AG04450 (cell line): ENCODE measurements at regions not wholly inside any gene's neighbourhood (a gene's known extent, or its start where the extent isn't known, plus 50 kb on each side); places are given as distances from the start of the nearest gene placed in this dataset.

ENCODE experiments used
- CTCF ChIA-PET: fragments of 300-600, 350-600 bp; formaldehyde crosslinking; extraction: SDS; loops from one replicate; lab custom pipeline; 2022; ENCODE audit warnings: antibody characterized with exemption, inconsistent platforms; lab: Charles Lee
- POLR2A ChIA-PET: fragments of 350-600 bp; formaldehyde crosslinking; extraction: SDS; loops from one replicate; lab custom pipeline; 2021; ENCODE audit warnings: antibody characterized with exemption, inconsistent platforms; lab: Yijun Ruan, JAX
- DNase-seq: peaks from one replicate; pipeline ENCODE4 v3.0.0-alpha.2; 2011; ENCODE audit warnings: low read depth, low spot score
- H3K27ac ChIP-seq: one replicate; pipeline ENCODE4 v1.5.1; 2012; ENCODE audit warnings: low read depth, low read length, control low read depth
- H3K27me3 ChIP-seq: one replicate; pipeline ENCODE4 v1.6.0; 2012; ENCODE audit warnings: low read length; ENCODE audit not compliant: control insufficient read depth, insufficient read depth
- H3K4me3 ChIP-seq: 2 replicates; pipeline ENCODE4 v1.5.1; 2011; ENCODE audit warnings: mild to moderate bottlenecking, low read depth, low read length, control low read depth
- H3K9me3 ChIP-seq: 2 replicates; pipeline ENCODE4 v1.5.1; 2012; ENCODE audit warnings: low read length; ENCODE audit not compliant: control insufficient read depth, insufficient read depth
- CTCF ChIP-seq: IDR thresholded peaks from 2 replicates; pipeline ENCODE4 v1.5.1; 2011; ENCODE audit warnings: low read depth, low read length, control low read depth, inconsistent platforms

- no peak overlapping the region for H3K27ac ChIP-seq
- H3K4me3 ChIP-seq = no peak overlapping the region
- ChIA-PET CTCF (interaction anchor here (1.8 kb wide), 1 partner anchor 20 kb away, joined by 4 read pairs; no protein-coding TSS in a partner anchor), POLR2A (no interaction called here)
- H3K9me3 ChIP-seq = peaks cover 4% of the 10 kb centered on the region
- no peak for TF ChIP-seq CTCF
- no peak for DNase-seq
- H3K27me3 ChIP-seq = peaks cover 37% of the 10 kb centered on the region
Observed at GRCh38 chr11:64428693-64429092, 69.7 kb downstream of the RPS6KA4 start.

GRCh38 chr11:64429970-64430369 is 71.0 kb downstream of the RPS6KA4 start:
- DNase-seq = no peak
- TF ChIP-seq CTCF = no peak
- peaks cover 4% of the 10 kb centered on the region for H3K9me3 ChIP-seq
- H3K27ac ChIP-seq = no peak overlapping the region
- CTCF ChIA-PET = interaction anchor here (1.0 kb wide), 1 partner anchor 18 kb away, joined by 3 read pairs; no protein-coding TSS in a partner anchor
- POLR2A ChIA-PET = no interaction called here
- H3K4me3 ChIP-seq = no peak overlapping the region
- peaks cover 47% of the 10 kb centered on the region for H3K27me3 ChIP-seq

GRCh38 chr11:64430645-64431044 is 71.7 kb downstream of the RPS6KA4 start:
- DNase-seq = no peak
- Histone ChIP-seq H3K27me3 (peaks cover 50% of the 10 kb centered on the region), H3K9me3 (peaks cover 4% of the 10 kb centered on the region), H3K27ac (no peak overlapping the region), H3K4me3 (no peak overlapping the region)
- ChIA-PET CTCF (interaction anchor here (1.0 to 2.3 kb wide), 2 partner anchors 17 to 18 kb away, joined by 3 to 7 read pairs; no protein-coding TSS in a partner anchor), POLR2A (no interaction called here)
- TF ChIP-seq CTCF = no peak

GRCh38 chr11:64436000-64436399 is 77.0 kb downstream of the RPS6KA4 start:
- Histone ChIP-seq H3K27me3 (peaks cover 49% of the 10 kb centered on the region), H3K9me3 (peaks cover 4% of the 10 kb centered on the region), H3K4me3 (no peak overlapping the region), H3K27ac (no peak overlapping the region)
- no peak for TF ChIP-seq CTCF
- no peak for DNase-seq
- POLR2A ChIA-PET = no interaction called here
- CTCF ChIA-PET = interaction anchor here (1.3 kb wide), 1 partner anchor 13 kb away, joined by 8 read pairs; no protein-coding TSS in a partner anchor

- Histone ChIP-seq H3K4me3 (no peak overlapping the region), H3K27ac (no peak overlapping the region), H3K27me3 (peaks cover 44% of the 10 kb centered on the region), H3K9me3 (no peaks in the 10 kb centered on the region; the same call in 1 of the 2 replicates)
- TF ChIP-seq CTCF = no peak
- ChIA-PET CTCF (no interaction called here), POLR2A (no interaction called here)
- DNase-seq = no peak
Observed at GRCh38 chr11:64437426-64437825, 78.5 kb downstream of the RPS6KA4 start.
